OCI-LY7 (cell line): ENCODE measurements at regions not wholly inside any gene's neighbourhood (a gene's known extent, or its start where the extent isn't known, plus 50 kb on each side); places are given as distances from the start of the nearest gene placed in this dataset.

Experiments used
- EZH2phosphoT487 ChIP-seq: fragments of 200-600 bp; sonication (generic); IDR thresholded peaks from 2 replicates; pipeline ENCODE4 v1.6.1; 2018; ENCODE audit warnings: low read depth, borderline replicate concordance, mild to moderate bottlenecking, mixed run types, antibody characterized with exemption, low read length, moderate library complexity, mixed read lengths
- TF ChIP-seq, protein P1 (sequence below): fragments of 200-600 bp; sonication (generic); conservative IDR thresholded peaks from 2 replicates; pipeline ENCODE4 v1.5.1; 2014; ENCODE audit warnings: mild to moderate bottlenecking, antibody characterized with exemption, low read length, moderate library complexity, mixed read lengths

DNA sequence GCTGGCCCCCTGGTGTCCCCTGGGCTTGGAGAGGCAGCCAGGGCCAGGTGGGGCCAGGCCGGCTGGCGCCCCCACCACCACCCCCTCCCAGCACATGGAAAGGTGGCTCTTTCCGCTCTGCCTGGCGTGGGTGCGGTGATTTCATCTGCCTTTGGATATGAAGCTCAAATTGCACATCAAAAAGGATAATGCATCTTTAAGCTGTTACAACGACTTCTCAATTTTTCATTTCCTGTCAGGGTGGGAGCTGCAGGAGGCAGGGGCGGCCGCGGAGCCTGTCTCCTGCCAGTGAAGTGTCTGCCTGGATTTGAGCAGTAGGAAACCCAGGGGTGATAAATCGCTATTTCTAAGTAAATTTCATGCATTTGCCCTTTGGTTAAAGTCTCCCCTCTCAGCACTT is 169.2 kb upstream of the MVB12B start:
- TF ChIP-seq, protein P1, sequence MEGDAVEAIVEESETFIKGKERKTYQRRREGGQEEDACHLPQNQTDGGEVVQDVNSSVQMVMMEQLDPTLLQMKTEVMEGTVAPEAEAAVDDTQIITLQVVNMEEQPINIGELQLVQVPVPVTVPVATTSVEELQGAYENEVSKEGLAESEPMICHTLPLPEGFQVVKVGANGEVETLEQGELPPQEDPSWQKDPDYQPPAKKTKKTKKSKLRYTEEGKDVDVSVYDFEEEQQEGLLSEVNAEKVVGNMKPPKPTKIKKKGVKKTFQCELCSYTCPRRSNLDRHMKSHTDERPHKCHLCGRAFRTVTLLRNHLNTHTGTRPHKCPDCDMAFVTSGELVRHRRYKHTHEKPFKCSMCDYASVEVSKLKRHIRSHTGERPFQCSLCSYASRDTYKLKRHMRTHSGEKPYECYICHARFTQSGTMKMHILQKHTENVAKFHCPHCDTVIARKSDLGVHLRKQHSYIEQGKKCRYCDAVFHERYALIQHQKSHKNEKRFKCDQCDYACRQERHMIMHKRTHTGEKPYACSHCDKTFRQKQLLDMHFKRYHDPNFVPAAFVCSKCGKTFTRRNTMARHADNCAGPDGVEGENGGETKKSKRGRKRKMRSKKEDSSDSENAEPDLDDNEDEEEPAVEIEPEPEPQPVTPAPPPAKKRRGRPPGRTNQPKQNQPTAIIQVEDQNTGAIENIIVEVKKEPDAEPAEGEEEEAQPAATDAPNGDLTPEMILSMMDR, result no peak
- no peak for TF ChIP-seq EZH2phosphoT487
